MM.1S (cell line): ENCODE measurements at regions not wholly inside any gene's neighbourhood (a gene's known extent, or its start where the extent isn't known, plus 50 kb on each side); places are given as distances from the start of the nearest gene placed in this dataset.

Experiments
- DNase-seq: peaks from one replicate; pipeline ENCODE4 v3.0.0-alpha.2; 2015
- H2AFZ ChIP-seq: fragments of 300-600 bp; sonication (generic); 2 replicates; pipeline ENCODE4 v1.6.0; 2016; ENCODE audit warnings: antibody characterized with exemption, low read length
- H3F3A ChIP-seq: fragments of 300-600 bp; sonication (generic); 2 replicates; pipeline ENCODE4 v1.6.1; 2016; ENCODE audit warnings: mild to moderate bottlenecking, antibody characterized with exemption, low read length, moderate library complexity, mixed read lengths; ENCODE audit not compliant: insufficient read depth
- H3K27ac ChIP-seq: fragments of 300-600 bp; sonication (generic); 2 replicates; pipeline ENCODE4 v1.5.1; 2016; ENCODE audit warnings: mild to moderate bottlenecking, low read length
- H3K27me3 ChIP-seq: fragments of 300-600 bp; sonication (generic); replicated peaks from 2 replicates; pipeline ENCODE4 v1.6.0; 2016; ENCODE audit warnings: low read length; ENCODE audit not compliant: insufficient read depth
- H3K36me3 ChIP-seq: fragments of 300-600 bp; sonication (generic); replicated peaks from 2 replicates; pipeline ENCODE4 v1.6.1; 2016; ENCODE audit warnings: mild to moderate bottlenecking, low read length, mixed read lengths; ENCODE audit not compliant: insufficient read depth
- H3K4me1 ChIP-seq: fragments of 300-600 bp; sonication (generic); 2 replicates; pipeline ENCODE4 v1.6.1; 2016; ENCODE audit warnings: low read length, mixed read lengths
- H3K4me2 ChIP-seq: fragments of 300-600 bp; sonication (generic); 2 replicates; pipeline ENCODE4 v1.6.0; 2016; ENCODE audit warnings: low read depth, low read length
- H3K4me3 ChIP-seq: fragments of 300-600 bp; sonication (generic); 2 replicates; pipeline ENCODE4 v1.5.1; 2016; ENCODE audit warnings: low read length, mixed read lengths
- H3K79me2 ChIP-seq: fragments of 300-600 bp; sonication (generic); 2 replicates; pipeline ENCODE4 v1.6.1; 2016; ENCODE audit warnings: mixed run types, low read length, mixed read lengths
- H3K9ac ChIP-seq: fragments of 300-600 bp; sonication (generic); 2 replicates; pipeline ENCODE4 v1.6.1; 2016; ENCODE audit warnings: low read length, mixed read lengths
- H3K9me2 ChIP-seq: fragments of 300-600 bp; sonication (generic); replicated peaks from 2 replicates; pipeline ENCODE4 v1.6.1; 2016; ENCODE audit warnings: mild to moderate bottlenecking, low read length, mixed read lengths; ENCODE audit not compliant: insufficient read depth
- H3K9me3 ChIP-seq: fragments of 300-600 bp; sonication (generic); replicated peaks from 2 replicates; pipeline ENCODE4 v1.6.1; 2016; ENCODE audit warnings: mild to moderate bottlenecking, low read length, mixed read lengths; ENCODE audit not compliant: insufficient read depth
- H4K20me1 ChIP-seq: fragments of 300-600 bp; sonication (generic); 2 replicates; pipeline ENCODE4 v1.6.1; 2016; ENCODE audit warnings: mild to moderate bottlenecking, low read length, moderate library complexity, mixed read lengths; ENCODE audit not compliant: insufficient read depth
- CTCF ChIP-seq: fragments of 300-600 bp; sonication (generic); IDR thresholded peaks from 2 replicates; pipeline ENCODE4 v1.5.1; 2016; ENCODE audit warnings: antibody characterized with exemption, low read length, mixed read lengths
- EZH2 ChIP-seq: fragments of 300-600 bp; sonication (generic); optimal IDR thresholded peaks from 2 replicates; pipeline ENCODE3; 2017; ENCODE audit warnings: low read depth, mild to moderate bottlenecking, antibody characterized with exemption, low read length, mixed read lengths
- EZH2phosphoT487 ChIP-seq: fragments of 300-600 bp; sonication (generic); IDR thresholded peaks from 2 replicates; pipeline ENCODE4 v1.6.1; 2018; ENCODE audit warnings: antibody characterized with exemption, low read length

DNA sequence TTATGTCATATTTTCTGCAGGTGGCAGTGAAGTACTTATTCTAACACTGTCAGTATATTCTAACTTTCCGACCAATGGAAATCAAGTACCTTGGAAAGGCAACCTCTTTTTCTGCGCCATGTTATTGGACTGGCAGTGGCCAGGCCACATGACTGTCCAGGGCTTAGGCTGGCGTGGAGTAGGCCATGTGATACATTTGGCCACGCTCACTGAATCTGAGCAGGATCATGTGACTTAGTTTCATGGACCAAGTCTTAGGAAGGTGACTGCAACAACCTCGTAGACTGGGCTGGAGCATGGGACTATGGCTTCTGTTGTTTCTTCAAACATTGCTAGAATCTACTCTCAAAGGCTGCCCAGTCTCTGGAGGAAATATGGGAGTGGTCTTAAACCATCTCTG lies 60.4 kb upstream of the HAAO start:
- Histone ChIP-seq H3K4me3 (no peak overlapping the region), H3K4me2 (no peak overlapping the region), H3K27ac (no peak overlapping the region), H3K9me2 (no peaks in the 10 kb centered on the region), H3K4me1 (no peaks in the 10 kb centered on the region), H3K9me3 (no peaks in the 10 kb centered on the region), H3K36me3 (no peaks in the 10 kb centered on the region), H3K79me2 (no peaks in the 10 kb centered on the region), H3K27me3 (no peaks in the 10 kb centered on the region), H4K20me1 (no peaks in the 10 kb centered on the region), H3K9ac (no peak overlapping the region), H3F3A (no peaks in the 10 kb centered on the region), H2AFZ (no peak overlapping the region)
- no peak for DNase-seq
- TF ChIP-seq EZH2: no peak
- TF ChIP-seq CTCF: no peak
- TF ChIP-seq EZH2phosphoT487: no peak

DNA sequence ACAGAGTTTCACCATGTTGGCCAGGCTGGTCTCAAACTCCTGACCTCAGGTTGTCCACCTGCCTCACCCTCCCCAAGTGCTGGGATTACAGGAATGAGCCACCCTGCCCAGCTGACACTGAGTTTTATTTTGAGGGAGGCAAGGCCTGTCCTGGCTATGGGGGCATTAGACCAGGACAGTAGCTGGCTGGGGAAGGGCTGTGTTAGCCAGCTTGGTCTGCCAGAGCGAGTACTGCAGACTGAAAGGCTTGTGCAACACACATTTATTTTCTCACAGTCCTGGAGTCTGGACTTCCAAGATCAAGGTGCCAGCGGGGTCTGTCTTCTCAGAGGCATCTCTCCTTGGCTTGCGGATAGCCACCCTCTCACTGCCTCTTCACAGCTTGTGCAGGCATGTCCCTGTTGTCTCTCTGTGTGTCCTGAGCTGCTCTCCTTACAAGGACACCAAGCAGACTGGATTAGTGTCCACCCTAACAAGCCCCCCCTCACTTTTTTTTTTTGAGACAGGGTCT lies 59.4 kb upstream of the HAAO start:
- Histone ChIP-seq H3K4me2 (no peak overlapping the region), H3F3A (no peaks in the 10 kb centered on the region), H3K9me3 (no peaks in the 10 kb centered on the region), H3K27me3 (no peaks in the 10 kb centered on the region), H3K4me3 (no peak overlapping the region), H4K20me1 (no peaks in the 10 kb centered on the region), H2AFZ (no peak overlapping the region), H3K27ac (no peak overlapping the region), H3K4me1 (no peaks in the 10 kb centered on the region), H3K9ac (no peak overlapping the region), H3K79me2 (no peaks in the 10 kb centered on the region), H3K9me2 (no peaks in the 10 kb centered on the region), H3K36me3 (no peaks in the 10 kb centered on the region)
- no peak for TF ChIP-seq CTCF
- no peak for TF ChIP-seq EZH2phosphoT487
- TF ChIP-seq EZH2: no peak
- DNase-seq: no peak

- Histone ChIP-seq H4K20me1 (no peaks in the 10 kb centered on the region), H2AFZ (no peak overlapping the region), H3K27ac (no peak overlapping the region), H3K9me3 (no peaks in the 10 kb centered on the region), H3K9ac (no peak overlapping the region), H3K9me2 (no peaks in the 10 kb centered on the region), H3K36me3 (no peaks in the 10 kb centered on the region), H3K79me2 (no peaks in the 10 kb centered on the region), H3K4me3 (no peak overlapping the region), H3F3A (no peaks in the 10 kb centered on the region), H3K4me1 (no peaks in the 10 kb centered on the region), H3K27me3 (no peaks in the 10 kb centered on the region), H3K4me2 (no peak overlapping the region)
- TF ChIP-seq CTCF (no peak), EZH2phosphoT487 (no peak)
- DNase-seq: no peak
These were observed 58.8 kb upstream of the HAAO start for GRCh38 chr2:42851186-42851585.
